ENCODE measurements at regions not wholly inside any gene's neighbourhood (a gene's known extent, or its start where the extent isn't known, plus 50 kb on each side); places are given as distances from the start of the nearest gene placed in this dataset.

DNA sequence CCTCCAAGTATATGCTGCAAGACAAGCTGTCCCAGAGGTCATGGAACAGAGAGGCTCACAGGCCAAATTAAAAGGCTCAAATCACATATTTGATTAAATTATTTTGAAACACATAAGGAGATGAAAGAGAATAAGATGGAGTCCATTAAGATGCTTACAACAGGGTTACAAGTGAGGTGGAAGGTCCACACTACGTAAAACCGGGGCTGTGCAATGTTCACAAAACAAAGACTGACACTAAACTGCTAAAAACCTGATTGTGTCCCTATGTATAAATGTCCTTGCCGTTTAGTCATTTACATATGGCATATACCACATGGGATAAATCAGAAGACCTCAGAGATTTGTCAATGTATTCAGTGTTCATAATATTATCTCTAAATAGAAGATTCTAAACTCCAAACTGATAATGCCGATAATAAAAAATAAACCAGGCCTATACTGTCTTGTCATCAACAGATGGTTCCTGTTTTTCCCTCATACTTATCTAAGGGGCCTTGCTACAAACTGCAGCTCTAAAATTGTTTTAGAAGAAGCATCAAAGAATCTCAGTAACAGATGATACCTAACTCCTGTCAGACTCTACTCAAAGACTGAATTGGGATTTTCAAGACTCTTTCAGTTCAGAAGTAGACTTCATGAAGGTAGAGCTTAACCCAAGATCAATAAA, 51.8 kb upstream of the RIPOR2 start:
- DNase-seq (ENCODE audit: low read depth), result no peak

- DNase-seq (ENCODE audit: low read depth), result no peak
Observed at GRCh38 chr6:24988562-24988961, 52.8 kb upstream of the RIPOR2 start.

DNA sequence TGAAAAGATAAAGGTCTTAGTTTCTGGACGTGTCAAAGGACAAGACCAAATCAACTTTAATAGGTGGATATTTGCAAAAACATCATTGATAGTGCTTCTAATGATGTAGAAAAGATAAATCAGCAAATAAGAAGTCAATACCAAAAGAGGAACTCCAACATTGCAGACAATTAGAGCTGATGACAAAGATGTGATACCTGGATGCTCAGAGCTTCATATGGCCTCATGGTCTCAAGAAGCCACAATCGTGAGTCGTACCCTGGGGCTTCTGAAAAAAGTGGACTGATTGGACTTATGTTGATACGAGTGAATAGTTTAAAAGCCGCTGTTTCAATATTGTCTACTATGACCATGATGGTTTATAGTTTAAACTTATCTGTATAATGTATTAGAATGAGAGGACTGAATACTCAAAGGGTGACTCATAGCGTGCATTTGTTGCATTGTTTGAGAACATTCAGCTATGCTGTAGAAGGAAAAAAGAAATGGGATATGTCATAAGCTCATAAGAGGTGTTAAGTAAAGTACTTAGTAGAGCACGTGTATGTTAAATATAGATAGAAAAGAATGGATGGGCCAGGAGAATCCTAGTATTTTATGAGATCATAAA, 54.6 kb upstream of the RIPOR2 start:
- DNase-seq (ENCODE audit: low read depth), result no peak

DNA sequence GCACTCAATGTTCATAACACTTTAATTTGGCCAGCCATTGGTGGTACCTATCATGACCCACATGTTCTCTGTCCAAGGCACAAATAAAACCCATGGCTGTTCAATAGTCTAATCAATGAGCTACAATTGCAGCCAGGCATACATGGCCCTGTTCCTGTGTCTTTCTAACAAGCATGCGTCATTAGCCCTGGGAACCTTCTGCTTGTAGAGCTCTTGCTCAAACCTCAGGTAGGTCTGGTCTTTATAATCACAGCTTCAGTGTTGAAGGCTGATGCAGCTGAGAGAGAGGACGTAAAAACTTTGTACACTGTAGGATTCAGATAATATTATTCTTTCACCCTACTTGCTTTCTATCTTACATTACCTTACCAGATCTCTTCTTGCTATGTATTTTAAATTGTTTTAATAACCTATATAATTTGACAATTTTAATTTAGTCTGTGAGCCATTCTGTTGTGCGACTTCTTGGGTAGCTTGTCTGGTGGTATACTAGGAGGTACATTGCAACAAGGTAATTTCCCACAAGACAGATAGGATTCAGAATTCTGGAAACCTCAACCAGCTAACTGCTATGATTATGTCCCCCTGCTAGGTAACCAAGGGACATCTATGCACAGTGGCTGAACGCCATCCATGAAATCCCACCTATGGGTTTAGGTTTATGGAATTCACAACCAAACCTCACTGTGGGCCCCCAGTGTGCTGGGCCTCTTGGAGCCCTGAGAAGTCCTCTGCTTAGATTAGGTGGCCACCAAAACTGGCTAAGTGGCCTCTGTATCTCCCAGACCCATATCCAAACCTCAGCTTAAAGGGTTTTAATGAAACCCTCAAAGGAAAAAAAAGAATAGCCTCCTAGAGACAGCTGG, 55.4 kb upstream of the RIPOR2 start:
- no peak for DNase-seq (ENCODE audit: low read depth)

GRCh38 chr6:24991810-24992467, 56.2 kb upstream of the RIPOR2 start:
- DNase-seq (ENCODE audit: low read depth), result peak; percentile 64

DNA sequence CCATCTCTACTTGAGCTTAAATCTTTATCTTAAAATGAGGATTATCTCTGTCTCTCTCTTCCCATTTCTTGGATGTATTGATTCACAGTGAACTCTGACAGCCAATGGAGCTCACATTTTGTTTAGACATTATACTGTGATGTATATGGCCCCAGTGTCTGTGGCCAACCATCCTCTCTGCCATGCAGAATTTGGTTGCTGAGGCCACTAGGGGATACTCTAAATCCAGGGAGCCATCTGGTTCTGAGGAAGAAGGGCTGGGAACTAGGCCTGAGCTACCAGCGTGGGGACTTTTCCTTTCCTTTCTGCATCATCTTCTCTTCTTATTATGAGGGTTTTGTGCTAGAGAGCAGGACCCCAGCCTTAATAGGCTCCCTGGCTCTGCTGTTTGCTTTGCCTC, 59.1 kb upstream of the RIPOR2 start:
- DNase-seq (ENCODE audit: low read depth), result no peak

DNA sequence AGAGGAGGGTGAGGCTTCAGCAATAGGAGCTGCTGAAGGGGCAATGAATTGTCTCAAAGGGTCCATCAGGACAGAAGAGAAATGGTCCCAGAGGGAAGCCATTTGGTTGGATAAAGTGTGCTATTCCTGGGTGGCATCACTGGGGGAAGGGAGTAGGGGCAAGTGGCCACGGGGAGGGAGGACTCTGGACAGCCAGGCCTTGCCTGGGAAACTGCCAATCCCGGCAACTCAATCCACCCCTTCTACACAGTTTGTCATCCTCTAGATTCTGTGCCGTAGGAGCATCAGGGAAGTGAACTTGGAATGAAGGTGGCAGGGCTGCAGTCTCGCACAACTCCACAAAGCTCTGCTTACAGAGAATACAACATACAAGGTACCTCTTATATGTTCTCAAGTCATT, 59.5 kb upstream of the RIPOR2 start:
- no peak for DNase-seq (ENCODE audit: low read depth)

DNA sequence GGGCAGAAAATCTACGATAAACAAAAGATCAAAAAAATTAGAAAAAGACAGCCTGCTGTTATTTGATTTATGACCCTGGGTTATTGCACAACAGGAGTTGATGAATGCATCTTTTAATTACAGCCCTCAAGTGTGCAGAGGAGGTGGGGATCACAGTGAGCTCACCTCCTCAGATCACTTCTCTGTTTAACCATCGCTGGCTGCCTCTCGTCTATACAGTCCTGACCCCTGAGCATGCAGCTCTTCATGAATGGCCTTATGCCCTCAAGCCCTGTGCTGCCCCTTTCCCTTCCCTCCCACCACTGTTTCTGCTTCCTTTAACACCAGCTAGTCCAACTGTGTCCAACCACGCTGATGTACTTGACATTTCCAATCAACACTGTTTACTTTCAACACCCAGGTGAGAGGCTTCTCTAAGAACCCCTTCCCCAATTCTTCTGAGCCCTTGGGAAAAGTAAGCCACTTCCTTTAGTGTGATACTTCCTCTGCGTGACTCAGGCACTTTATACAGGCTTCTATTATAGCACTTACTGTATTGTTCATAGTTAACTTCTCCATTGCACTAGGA, 60.6 kb upstream of the RIPOR2 start:
- no peak for DNase-seq (ENCODE audit: low read depth)

DNA sequence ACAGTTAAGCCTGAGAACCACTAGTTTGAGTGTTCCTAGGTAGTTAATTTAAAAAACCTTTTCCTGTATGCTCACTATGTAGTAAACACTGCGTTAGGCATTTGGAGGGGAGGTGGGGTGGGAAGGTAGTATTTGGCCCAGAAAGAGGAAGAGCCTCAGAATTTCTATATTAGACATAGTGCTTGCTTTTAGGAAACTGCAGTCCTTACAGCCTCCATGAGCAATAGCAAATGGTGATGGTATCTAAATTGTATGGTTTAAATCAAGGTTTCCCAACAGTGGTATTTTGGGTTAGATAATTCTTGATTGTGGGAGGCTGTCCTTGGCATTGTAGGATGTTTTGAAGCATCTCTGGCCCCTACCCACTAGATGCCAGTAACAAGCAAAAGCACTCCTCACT, 61.5 kb upstream of the RIPOR2 start:
- DNase-seq (ENCODE audit: low read depth), result no peak

DNA sequence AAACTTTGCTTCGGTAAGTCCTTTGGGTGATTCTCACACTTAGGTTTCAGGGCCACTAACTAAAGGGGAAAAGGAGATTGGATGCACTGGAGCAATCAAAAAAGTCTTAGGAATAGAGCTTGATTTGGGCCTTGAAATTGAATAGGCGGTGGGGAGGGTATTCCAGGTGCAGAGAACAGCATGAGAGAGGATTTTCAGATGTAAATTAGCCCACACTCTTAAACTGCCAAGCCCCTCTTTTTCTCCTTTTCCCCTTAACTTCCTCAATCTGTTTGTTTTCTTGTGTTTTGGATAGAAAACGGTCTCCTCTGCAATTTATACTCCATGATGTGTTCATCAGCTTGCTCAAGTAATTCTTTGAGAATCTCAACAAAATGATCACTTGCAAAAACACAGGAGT, 62.1 kb upstream of the RIPOR2 start:
- no peak for DNase-seq (ENCODE audit: low read depth)

DNA sequence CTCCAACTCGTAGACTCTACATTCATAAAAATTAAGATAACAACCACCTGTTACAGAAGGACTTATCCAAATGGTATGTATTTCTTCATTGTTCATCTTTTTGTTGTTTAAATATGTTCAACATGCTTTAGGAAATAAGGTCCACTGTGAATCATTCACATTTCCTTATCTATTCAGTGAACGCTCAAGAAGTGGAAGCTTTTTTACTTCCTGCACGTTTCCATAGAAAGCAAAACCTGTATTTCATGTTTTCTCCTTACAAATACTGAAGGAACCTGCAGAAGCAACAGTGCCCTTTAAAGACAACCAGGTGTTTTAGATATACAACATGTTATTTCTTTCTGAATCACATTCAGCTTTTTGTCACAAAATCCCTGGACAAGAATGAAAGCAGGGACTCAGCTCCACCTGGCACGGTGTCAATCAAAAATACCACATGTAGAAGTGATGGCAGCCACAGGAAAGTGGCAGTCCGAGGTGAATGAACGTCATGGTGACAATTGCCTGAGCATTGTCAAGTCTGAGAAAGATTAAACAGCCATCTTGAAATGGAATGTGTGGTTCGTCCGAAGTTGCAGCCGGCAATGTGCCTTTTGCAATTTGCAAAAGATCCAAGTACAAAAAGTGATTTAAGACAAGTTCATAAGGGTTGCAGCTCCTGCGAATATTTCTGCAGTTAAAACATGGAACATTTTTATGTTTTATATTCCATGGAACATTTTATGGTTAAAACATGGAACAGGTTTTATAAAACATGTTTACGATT, 66.7 kb upstream of the RIPOR2 start:
- no peak for DNase-seq (ENCODE audit: low read depth)

DNA sequence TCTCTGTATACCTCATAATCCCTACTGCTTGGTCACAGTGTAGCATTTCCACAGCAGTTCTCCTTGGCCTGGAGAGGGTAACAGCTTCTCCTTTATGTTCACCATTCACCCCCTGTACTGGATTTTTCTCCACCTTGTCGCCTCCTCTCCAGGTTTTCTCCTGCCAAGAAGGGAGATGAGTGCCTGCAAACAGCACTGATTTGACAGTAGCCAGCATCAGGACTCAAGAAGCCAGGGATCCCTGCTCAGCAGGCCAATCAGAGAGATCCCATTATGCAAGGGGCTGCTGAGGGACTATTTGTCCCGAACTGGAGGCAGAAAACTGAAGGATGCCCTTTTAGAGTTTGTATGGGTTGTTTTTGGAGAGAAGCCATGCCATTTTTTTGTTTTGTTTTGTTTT, 68.6 kb upstream of the RIPOR2 start:
- DNase-seq (ENCODE audit: low read depth), result no peak

GRCh38 chr6:25005010-25005409, 69.2 kb upstream of the RIPOR2 start:
- no peak for DNase-seq (ENCODE audit: low read depth)

DNA sequence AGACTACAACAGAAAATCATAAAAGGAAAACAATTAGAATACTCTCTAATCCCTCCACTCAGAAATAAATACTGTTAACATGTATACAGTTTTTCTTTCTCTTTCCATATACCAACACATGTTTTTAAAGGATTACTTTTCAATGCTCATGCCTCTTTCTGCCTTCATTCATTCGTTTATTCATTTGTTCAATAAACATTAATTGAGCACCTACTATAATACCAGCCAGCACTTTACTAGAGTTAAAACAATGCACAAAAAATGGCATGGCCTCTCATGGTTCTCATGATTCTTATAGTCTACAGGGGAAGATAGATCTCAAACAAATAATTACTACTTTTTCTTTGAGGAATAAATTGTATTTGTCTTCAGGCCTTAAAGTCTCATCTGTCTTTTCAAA, 70.3 kb upstream of the RIPOR2 start:
- no peak for DNase-seq (ENCODE audit: low read depth)

GRCh38 chr6:25006565-25007001, 70.8 kb upstream of the RIPOR2 start:
- DNase-seq (ENCODE audit: low read depth), result no peak

GRCh38 chr6:25007269-25007699, 71.5 kb upstream of the RIPOR2 start:
- DNase-seq (ENCODE audit: low read depth), result peak; percentile 49

DNA sequence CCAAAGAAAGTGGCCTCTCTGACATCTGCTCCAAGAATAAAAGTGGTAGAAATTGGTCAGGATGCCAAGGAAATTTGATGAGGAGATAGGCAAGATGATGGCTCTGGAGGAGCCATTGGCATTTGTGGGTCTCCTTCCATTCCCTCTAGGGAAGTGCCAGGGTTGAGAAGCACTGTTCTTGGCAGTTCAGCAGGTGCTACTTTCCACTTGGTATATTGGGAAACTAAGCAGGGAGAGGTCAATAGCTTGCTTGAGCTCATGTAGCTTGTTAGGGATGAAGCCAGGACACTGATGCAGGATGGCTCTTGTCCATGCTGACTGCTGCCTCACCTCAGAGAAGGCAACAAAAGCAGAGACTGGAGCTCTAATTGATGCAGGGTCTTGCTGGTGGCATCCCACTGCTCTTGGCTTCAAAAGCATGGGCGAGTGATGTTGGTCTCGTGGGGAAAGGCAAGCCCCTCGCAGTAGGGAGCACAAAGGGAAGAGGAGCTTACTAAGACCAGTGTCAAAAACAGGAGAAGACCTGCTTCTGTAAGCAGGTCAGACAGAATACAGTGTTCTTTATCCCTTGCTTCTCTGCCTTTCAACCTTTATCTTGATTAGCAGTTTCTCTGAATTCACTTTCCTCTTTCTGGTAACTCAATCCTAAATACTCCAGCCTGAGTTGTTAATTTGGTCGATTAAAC, 73.1 kb upstream of the RIPOR2 start:
- no peak for DNase-seq (ENCODE audit: low read depth)

- no peak for DNase-seq (ENCODE audit: low read depth)
Observed at GRCh38 chr6:25009393-25009710, 73.6 kb upstream of the RIPOR2 start.

DNA sequence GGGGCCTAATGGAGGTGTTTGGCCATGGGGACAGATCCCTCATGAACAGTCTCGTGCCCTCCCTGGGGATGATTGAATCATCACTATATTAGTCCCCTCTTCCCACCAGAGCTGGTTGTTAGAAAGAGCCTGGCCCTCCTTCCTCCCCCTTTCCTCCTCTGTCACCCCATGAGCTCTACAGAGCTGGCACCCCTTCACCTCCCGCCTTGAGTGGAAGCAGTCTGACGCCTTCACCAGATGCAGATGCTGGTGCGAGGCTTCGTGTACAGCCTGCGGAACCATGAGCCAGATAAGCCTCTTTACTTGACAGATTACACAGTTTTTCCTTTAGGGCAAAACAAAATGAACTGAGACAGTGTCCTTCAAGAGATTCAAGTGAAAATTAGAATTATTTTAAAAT, 74.4 kb upstream of the RIPOR2 start:
- no peak for DNase-seq (ENCODE audit: low read depth)

- no peak for DNase-seq (ENCODE audit: low read depth)
Observed at GRCh38 chr6:25010902-25011625, 75.3 kb upstream of the RIPOR2 start.

Measured in activated T-cell treated with anti-CD3 and anti-CD28 coated beads for 24 hours (primary cell).